LHCN-M2 (cell line): ENCODE measurements at regions not wholly inside any gene's neighbourhood (a gene's known extent, or its start where the extent isn't known, plus 50 kb on each side); places are given as distances from the start of the nearest gene placed in this dataset.

Source experiments
- DNase-seq: peaks from one replicate; pipeline ENCODE4 v3.0.0-alpha.2; 2012; ENCODE audit warnings: low read depth

DNA sequence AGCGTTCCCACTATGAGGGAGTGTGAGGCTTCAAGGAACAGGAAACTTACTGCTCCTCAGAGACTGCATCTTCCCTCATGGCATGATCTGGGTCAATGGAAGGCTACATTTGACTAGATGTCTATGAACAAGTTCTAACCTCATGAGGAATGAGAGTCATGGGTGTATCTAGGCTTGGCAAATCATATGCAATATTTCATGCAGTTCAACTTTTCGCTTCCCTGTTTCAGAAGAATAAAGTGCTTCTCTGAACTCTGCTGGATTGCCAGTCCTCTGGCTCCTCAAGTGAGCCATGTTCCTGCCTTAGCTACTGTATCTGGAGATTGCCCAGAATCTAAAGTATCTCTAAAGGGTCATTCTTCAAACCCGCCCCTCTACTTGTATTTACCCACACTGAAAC is 54.3 kb upstream of the SEMA3A start:
- no peak for DNase-seq

DNA sequence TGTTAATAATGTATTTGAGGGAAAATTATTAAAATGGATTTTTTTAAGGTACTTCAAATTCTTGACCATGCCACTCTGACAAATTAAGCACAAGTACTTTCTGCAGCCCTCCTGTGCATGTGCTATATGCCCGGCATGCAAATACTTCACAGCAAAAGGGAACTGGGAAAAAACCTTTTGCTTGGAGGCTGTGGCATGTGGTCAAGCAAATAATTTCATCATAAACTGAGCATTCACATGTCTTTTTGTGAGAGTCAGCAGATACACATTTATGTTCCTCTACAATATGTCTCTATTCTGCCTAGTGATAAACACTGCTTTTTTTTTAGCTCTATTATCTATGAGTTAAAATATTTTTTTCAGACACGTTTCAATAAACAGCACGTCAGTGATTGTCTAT is 53.7 kb upstream of the SEMA3A start:
- DNase-seq = no peak

DNA sequence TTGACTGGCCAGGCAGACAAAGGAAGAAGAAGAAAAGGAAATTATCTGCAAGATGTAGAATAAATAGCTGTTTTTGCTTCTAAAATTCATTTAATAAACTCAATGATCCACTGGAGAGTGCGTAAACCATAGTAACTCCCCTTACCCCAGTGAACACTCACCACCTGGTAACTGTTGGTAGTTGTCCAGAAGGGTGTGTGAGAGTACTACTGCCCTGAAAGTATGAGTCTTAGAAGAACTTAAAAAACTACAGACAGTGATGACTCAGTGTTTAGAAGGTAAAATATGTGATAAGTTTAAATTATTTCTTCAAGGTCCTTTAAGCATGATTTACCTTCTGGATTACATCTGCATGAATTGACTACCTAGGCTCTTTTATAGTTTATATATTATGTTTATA is 53.0 kb upstream of the SEMA3A start:
- DNase-seq = peak; percentile 57

DNA sequence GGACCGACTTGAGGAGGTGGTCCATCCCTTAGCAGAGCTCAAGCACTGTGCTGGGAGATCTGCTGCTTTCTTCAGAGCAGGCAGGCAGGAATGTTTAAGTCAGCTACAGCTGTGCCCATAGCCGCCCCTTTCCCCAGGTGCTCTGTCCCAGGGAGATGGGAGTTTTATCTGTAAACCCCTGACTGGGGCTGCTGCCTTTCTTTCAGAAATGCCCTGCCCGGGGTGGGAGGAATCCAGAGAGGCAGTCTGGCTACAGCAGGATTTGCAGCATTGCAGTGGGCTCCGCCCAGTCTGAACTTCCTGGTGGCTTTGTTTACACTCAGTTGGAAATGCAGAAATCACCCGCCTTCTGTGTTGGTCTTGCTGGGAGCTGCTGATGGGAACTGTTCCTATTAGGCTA is 51.2 kb upstream of the SEMA3A start:
- DNase-seq = no peak
